CD8-positive, alpha-beta memory T cell (primary cell): ENCODE measurements at regions not wholly inside any gene's neighbourhood (a gene's known extent, or its start where the extent isn't known, plus 50 kb on each side); places are given as distances from the start of the nearest gene placed in this dataset.
"Not testable (repeated sequence)": the region's sequence is repeated elsewhere in the genome, so short reads cannot be mapped to it uniquely, and the experiment has no call there.

ENCODE experiments used
- CTCF ChIA-PET: fragments of 350-600 bp; sonication (Branson Sonifier 250); formaldehyde crosslinking; loops from one replicate; lab custom pipeline; 2021; ENCODE audit warnings: antibody characterized with exemption; lab: Charles Lee
- POLR2A ChIA-PET: fragments of 350-600 bp; sonication (Branson Sonifier 250); formaldehyde crosslinking; loops from one replicate; lab custom pipeline; 2021; ENCODE audit warnings: antibody characterized with exemption; lab: Charles Lee
- DNase-seq, 5 donors: peaks; one replicate each; pipeline versions ENCODE4 v3.0.0 to v3.0.0-alpha.2; 2020 to 2022; ENCODE audit warnings: mixed read lengths in 1 of 5
- H3K27ac ChIP-seq: one replicate; pipeline ENCODE4 v1.7.0; 2013; ENCODE audit warnings: low read depth, mild to moderate bottlenecking, low read length, moderate library complexity
- H3K27me3 ChIP-seq: 2 replicates; pipeline ENCODE4 v1.7.0; 2013; ENCODE audit warnings: low read length, mild to moderate bottlenecking; ENCODE audit not compliant: insufficient read depth, poor library complexity, severe bottlenecking
- H3K36me3 ChIP-seq: 2 replicates; pipeline ENCODE4 v1.7.0; 2013; ENCODE audit warnings: mild to moderate bottlenecking, low read length, moderate library complexity; ENCODE audit not compliant: insufficient read depth
- H3K4me1 ChIP-seq: 2 replicates; pipeline ENCODE4 v1.7.0; 2013; ENCODE audit warnings: mild to moderate bottlenecking, low read length, moderate library complexity; ENCODE audit not compliant: insufficient read depth
- H3K4me3 ChIP-seq: 2 replicates; pipeline ENCODE4 v1.7.0; 2013; ENCODE audit warnings: mild to moderate bottlenecking, low read length
- H3K9me3 ChIP-seq: 2 replicates; pipeline ENCODE4 v1.7.0; 2013; ENCODE audit warnings: mild to moderate bottlenecking, low read length
- H3K27ac Mint-ChIP-seq, 8 donors: one replicate each; pipeline ENCODE4 v1.8.0; 2020 to 2021; ENCODE audit warnings: mixed read lengths in 8 of 8, mild to moderate bottlenecking in 6 of 8, inconsistent platforms in 3 of 8, moderate library complexity in 3 of 8
- H3K27me3 Mint-ChIP-seq, 2 donors: one replicate each; pipeline ENCODE4 v1.8.0; 2020 to 2021; ENCODE audit warnings: mixed read lengths in 2 of 2, mild to moderate bottlenecking in 1 of 2, moderate library complexity in 1 of 2
- H3K36me3 Mint-ChIP-seq, 3 donors: one replicate each; pipeline ENCODE4 v1.8.0; 2020 to 2021; ENCODE audit warnings: mixed read lengths in 3 of 3, inconsistent platforms in 1 of 3, mild to moderate bottlenecking in 1 of 3
- H3K4me1 Mint-ChIP-seq, 3 donors: one replicate each; pipeline ENCODE4 v1.8.0; 2020 to 2021; ENCODE audit warnings: mixed read lengths in 3 of 3, inconsistent platforms in 1 of 3, mild to moderate bottlenecking in 1 of 3
- H3K4me3 Mint-ChIP-seq, 7 donors: one replicate each; pipeline ENCODE4 v1.8.0; 2020 to 2021; ENCODE audit warnings: mixed read lengths in 7 of 7, mild to moderate bottlenecking in 6 of 7, moderate library complexity in 4 of 7, inconsistent platforms in 2 of 7
- H3K9me3 Mint-ChIP-seq, 5 donors: one replicate each; pipeline ENCODE4 v1.8.0; 2020 to 2022; ENCODE audit warnings: mixed read lengths in 5 of 5, mild to moderate bottlenecking in 3 of 5, moderate library complexity in 2 of 5, inconsistent platforms in 1 of 5

DNA sequence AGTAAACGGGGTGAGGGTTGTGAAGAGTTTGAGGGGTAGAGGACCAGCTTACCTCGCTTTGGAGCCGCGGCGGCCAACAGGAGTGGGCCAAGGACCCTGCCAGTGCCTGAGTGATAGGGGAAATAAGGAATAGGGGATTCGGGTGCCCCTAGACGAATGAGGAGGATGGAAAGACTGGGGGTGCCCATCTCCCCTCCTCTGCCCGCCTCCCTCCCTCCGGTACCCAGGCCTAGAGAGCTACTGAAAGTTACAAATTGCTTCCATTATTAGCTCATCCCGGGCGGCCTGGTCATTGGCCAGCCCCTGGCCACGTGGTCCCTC is 63.1 kb downstream of the SMUG1 start:
- H3K4me3 ChIP-seq, CTCF ChIA-PET: not testable (repeated sequence)

DNA sequence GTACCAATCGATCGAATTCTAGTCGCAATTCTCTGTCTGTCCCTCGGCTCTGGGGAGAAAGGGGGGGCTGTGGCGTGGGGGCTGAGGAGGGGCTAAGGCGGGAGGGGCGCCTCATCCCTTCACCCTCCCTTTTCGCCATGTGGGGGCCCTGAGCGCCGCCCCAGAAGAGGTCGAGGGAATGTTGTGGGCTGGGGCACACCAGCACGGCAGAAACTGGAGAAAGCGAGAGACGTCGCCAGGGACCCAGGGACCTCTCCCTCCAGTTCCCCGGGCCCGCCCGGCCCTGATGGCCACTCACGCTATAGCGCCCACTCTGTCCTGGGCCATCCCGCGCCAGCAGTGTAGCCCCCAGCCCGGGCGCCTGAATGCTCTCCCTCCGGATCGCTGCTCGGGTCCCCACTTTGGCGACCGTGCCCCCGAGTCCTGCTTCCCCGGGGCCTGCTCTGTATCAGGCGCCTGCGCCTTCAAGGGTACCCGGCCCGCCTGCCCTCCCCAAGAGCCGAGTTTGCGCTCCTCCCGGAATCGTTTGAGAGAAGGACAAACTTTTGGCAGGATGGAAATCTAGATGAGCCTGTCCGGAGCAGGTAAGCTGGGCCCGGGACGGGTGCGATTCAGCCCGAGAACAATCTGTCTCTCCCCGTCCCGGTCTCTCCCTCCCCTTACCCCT is 62.6 kb downstream of the SMUG1 start:
- Histone ChIP-seq H3K27ac (no peak overlapping the region), H3K4me1 (peaks cover 16% of the 10 kb centered on the region), H3K27me3 (peaks cover 38% of the 10 kb centered on the region), H3K9me3 (no peaks in the 10 kb centered on the region), H3K4me3 (peak overlapping the region; percentile 54), H3K36me3 (no peaks in the 10 kb centered on the region)
- H3K36me3 Mint-ChIP-seq, result no peaks in the 10 kb centered on the region
- H3K27ac Mint-ChIP-seq, result no peak overlapping the region
- peaks cover 62 to 78% of the 10 kb centered on the region in 2 donors for H3K27me3 Mint-ChIP-seq
- H3K4me3 Mint-ChIP-seq, result peak overlapping the region; percentile 25 to 77 (median 71)
- CTCF ChIA-PET, result no interaction called here
- H3K9me3 Mint-ChIP-seq, result no peaks in the 10 kb centered on the region
- POLR2A ChIA-PET, result no interaction called here
- H3K4me1 Mint-ChIP-seq, result peaks cover 15 to 24% (median 21%) of the 10 kb centered on the region in 3 donors
- DNase-seq, result peak in 1 of 5 donors; percentile 16

More for the DNA sequence above, 63.1 kb downstream of the SMUG1 start:
- H3K9me3 Mint-ChIP-seq, H3K27ac ChIP-seq, H3K9me3 ChIP-seq, DNase-seq, POLR2A ChIA-PET, H3K36me3 Mint-ChIP-seq, H3K36me3 ChIP-seq: not testable (repeated sequence)
- peaks cover 15 to 24% (median 21%) of the 10 kb centered on the region in 3 donors for H3K4me1 Mint-ChIP-seq
- H3K4me1 ChIP-seq, result peaks cover 16% of the 10 kb centered on the region
- peaks cover 38% of the 10 kb centered on the region for H3K27me3 ChIP-seq
- H3K4me3 Mint-ChIP-seq, result peak overlapping the region; percentile 24 to 77 (median 71)
- H3K27me3 Mint-ChIP-seq, result peaks cover 66 to 82% of the 10 kb centered on the region in 2 donors
- peak overlapping the region in 3 of 8 donors; percentile 23 to 54 (median 30) for H3K27ac Mint-ChIP-seq

- Mint-ChIP-seq H3K36me3 (no peaks in the 10 kb centered on the region), H3K27me3 (peaks cover 56 to 71% of the 10 kb centered on the region in 2 donors), H3K27ac (no peak overlapping the region), H3K9me3 (no peaks in the 10 kb centered on the region), H3K4me1 (peaks cover 15 to 24% (median 21%) of the 10 kb centered on the region in 3 donors), H3K4me3 (peak overlapping the region in 6 of 7 donors; percentile 54 to 77 (median 70))
- ChIA-PET CTCF (no interaction called here), POLR2A (no interaction called here)
- peak overlapping the region; percentile 54 for H3K4me3 ChIP-seq
- H3K36me3 ChIP-seq, result no peaks in the 10 kb centered on the region
- H3K27ac ChIP-seq, result no peak overlapping the region
- H3K9me3 ChIP-seq, result no peaks in the 10 kb centered on the region
- peaks cover 16% of the 10 kb centered on the region for H3K4me1 ChIP-seq
- peaks cover 38% of the 10 kb centered on the region for H3K27me3 ChIP-seq
- no peak for DNase-seq
These were observed 61.9 kb downstream of the SMUG1 start for GRCh38 chr12:54126696-54127537.

DNA sequence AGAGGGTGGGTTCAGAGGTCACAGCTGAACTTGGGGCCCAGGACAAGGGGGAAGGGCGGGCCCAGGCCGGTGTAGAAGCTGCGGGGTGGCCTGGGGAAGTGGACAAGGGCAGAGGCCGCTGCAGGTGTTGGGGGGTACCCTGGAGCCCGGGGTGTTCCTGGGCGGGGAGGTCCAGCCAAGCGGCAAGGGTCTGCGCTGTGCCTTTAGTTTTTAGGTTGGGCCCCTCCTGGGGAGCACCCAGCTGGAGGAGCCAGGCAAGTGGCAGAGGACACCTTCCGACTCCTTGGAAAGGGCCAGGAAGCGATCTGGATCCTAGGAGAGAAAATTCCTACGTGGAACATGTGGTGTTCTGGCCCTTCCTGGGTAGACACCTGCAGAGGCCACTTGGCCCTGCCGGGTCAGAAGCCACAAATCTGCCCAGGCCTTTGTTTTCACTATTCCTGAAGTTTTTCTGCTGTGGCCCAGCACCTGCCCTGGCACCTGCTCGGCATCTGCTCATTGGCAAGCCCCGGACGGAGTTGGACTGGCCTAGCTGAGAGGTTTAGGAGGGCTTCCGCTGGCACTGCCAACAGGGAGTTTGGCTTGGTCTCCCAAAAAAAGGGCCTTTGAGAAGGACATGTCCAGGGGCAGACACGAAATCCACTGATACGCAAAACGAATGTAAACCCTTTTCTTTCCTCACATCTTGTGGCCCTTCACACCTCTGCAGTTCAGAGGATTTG is 61.1 kb downstream of the SMUG1 start:
- H3K9me3 ChIP-seq, result no peaks in the 10 kb centered on the region
- ChIA-PET CTCF (no interaction called here), POLR2A (no interaction called here)
- no peaks in the 10 kb centered on the region for H3K9me3 Mint-ChIP-seq
- peaks cover 38% of the 10 kb centered on the region for H3K27me3 ChIP-seq
- peak overlapping the region in 1 of 7 donors; percentile 75 for H3K4me3 Mint-ChIP-seq
- no peak overlapping the region for H3K4me3 ChIP-seq
- peaks cover 55 to 69% of the 10 kb centered on the region in 2 donors for H3K27me3 Mint-ChIP-seq
- H3K36me3 Mint-ChIP-seq, result peaks cover 0 to 2% (median 0%) of the 10 kb centered on the region in 3 donors
- no peaks in the 10 kb centered on the region for H3K36me3 ChIP-seq
- DNase-seq, result no peak
- H3K4me1 Mint-ChIP-seq, result peaks cover 15 to 24% (median 21%) of the 10 kb centered on the region in 3 donors
- peaks cover 16% of the 10 kb centered on the region for H3K4me1 ChIP-seq
- peak overlapping the region in 1 of 8 donors; percentile 19 for H3K27ac Mint-ChIP-seq
- no peak overlapping the region for H3K27ac ChIP-seq

DNA sequence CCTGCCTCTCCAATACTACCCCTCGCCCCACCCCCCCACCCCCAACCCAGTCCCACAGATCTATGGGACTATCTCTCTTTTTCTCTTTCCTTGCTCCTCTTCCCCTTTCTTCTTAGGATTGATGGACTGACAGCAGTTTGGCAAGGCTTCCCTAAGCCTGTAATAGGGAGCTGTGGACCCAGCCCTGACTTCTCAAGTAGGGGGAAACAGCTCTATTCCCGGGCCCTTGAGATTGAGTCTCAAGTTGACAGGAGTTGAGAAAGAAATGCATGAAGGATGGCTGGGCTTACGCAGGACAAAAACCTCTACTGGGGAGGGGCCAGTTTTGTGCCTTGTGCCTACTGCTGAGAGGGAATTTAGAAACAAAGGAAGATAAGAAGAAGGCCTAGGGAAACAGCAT is 60.4 kb downstream of the SMUG1 start:
- H3K4me1 ChIP-seq, result peaks cover 16% of the 10 kb centered on the region
- no peaks in the 10 kb centered on the region for H3K9me3 ChIP-seq
- Mint-ChIP-seq H3K4me1 (peaks cover 15 to 24% (median 21%) of the 10 kb centered on the region in 3 donors), H3K36me3 (peaks cover 0 to 2% (median 0%) of the 10 kb centered on the region in 3 donors), H3K27me3 (peaks cover 58 to 66% of the 10 kb centered on the region in 2 donors), H3K9me3 (no peaks in the 10 kb centered on the region), H3K4me3 (no peak overlapping the region), H3K27ac (no peak overlapping the region)
- POLR2A ChIA-PET, result no interaction called here
- CTCF ChIA-PET, result no interaction called here
- no peak for DNase-seq
- no peak overlapping the region for H3K4me3 ChIP-seq
- H3K27ac ChIP-seq, result no peak overlapping the region
- no peaks in the 10 kb centered on the region for H3K36me3 ChIP-seq
- H3K27me3 ChIP-seq, result peaks cover 38% of the 10 kb centered on the region

DNA sequence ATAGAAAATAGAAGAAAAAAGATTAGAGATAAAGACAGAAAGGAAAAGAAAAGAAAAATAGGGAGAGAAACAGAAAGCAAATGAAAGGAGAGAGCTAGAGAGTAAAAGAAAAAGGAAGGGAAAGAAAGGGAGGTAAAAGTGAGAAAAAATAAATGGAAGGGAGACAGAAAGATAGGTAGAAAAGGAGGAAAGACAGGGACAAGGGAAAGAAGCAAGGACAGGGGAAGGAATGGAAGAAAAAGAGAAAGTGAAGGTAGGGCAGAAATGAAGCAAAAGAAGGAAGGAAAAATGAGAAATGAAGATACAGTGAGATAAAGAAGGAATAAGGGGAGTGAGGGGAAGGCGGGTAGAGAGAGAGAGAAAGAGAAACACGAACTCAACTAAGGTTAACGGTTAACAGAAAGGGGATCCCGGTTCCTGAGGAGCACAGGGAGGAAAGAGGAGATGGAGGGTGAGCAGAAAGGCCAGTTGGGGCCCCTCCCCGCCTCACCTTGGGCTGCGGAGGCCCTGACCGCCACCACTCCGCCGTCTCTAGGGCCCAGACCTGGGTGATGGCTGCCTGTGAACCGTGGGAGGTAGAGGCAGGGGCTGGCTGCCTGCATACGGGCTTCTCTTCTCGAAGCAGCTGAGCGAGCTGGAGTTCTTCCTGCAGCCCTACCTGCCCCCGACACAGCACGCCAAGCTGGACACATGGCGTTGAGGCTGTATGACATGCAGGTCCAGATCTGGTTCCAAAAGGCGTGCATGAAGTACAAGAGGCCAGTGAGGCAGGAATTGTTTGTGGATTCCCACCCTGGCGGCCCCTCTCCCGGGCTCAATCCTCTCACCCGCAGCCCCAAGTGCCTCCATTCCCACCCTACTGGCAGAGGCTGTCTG is 59.5 kb downstream of the SMUG1 start:
- CTCF ChIA-PET, result interaction anchor here (1.6 kb wide), 1 partner anchor 14 kb away, joined by 3 read pairs; no protein-coding TSS in a partner anchor
- no peak overlapping the region for H3K4me3 ChIP-seq
- peaks cover 16% of the 10 kb centered on the region for H3K4me1 ChIP-seq
- H3K36me3 ChIP-seq, result no peaks in the 10 kb centered on the region
- Mint-ChIP-seq H3K36me3 (peaks cover 0 to 7% (median 0%) of the 10 kb centered on the region in 3 donors), H3K4me1 (peaks cover 15 to 24% (median 21%) of the 10 kb centered on the region in 3 donors), H3K9me3 (no peaks in the 10 kb centered on the region), H3K27ac (no peak overlapping the region), H3K27me3 (peaks cover 55 to 63% of the 10 kb centered on the region in 2 donors), H3K4me3 (no peak overlapping the region)
- H3K27ac ChIP-seq, result no peak overlapping the region
- H3K9me3 ChIP-seq, result no peaks in the 10 kb centered on the region
- peaks cover 36% of the 10 kb centered on the region for H3K27me3 ChIP-seq
- DNase-seq, result no peak
- POLR2A ChIA-PET, result no interaction called here
